ENCODE measurements at regions not wholly inside any gene's neighbourhood (a gene's known extent, or its start where the extent isn't known, plus 50 kb on each side); places are given as distances from the start of the nearest gene placed in this dataset.

DNA sequence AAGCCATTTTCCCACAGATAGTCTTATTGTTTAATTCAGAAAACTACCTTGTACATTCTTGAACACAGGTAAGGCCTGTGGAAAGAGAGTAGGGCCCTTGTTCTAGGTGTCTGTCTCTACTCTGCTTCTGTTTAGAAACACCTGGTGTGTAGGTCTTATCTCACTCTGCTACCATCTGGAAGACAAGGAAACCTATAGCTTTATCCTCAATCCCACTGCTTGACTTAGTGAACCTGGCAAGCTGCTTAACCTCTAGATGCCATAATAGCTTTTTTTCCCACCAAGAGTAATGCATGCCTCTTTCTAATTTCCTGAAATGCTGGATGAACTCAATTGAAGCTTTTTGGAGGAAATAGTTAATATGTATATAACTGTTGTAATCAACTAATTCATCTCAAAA lies 82.6 kb upstream of the RAP2B start:
- Histone ChIP-seq H3K36me3 (no peaks in the 10 kb centered on the region), H3K27me3 (no peaks in the 10 kb centered on the region), H3K4me3 (no peak overlapping the region), H4K20me1 (ENCODE audit: low read depth) (no peaks in the 10 kb centered on the region), H3K4me1 (no peaks in the 10 kb centered on the region), H3K9ac (no peak overlapping the region), H3K79me2 (ENCODE audit: low read depth) (no peaks in the 10 kb centered on the region), H2AFZ (replicated peaks) (no peak overlapping the region), H3K4me2 (no peak overlapping the region), H3K27ac (no peak overlapping the region), H3F3A (ENCODE audit: low read depth) (no peaks in the 10 kb centered on the region), H3K9me3 (ENCODE audit: low read depth) (no peaks in the 10 kb centered on the region)
- Mint-ChIP-seq H3K4me3 (no peak overlapping the region), H3K36me3 (no peaks in the 10 kb centered on the region), H3K9me3 (no peaks in the 10 kb centered on the region), H3K27ac (no peak overlapping the region), H3K4me1 (no peaks in the 10 kb centered on the region), H3K27me3 (ENCODE audit: insufficient read depth, low read depth) (no peaks in the 10 kb centered on the region)
- TF ChIP-seq EZH2phosphoT487 (IDR thresholded peaks at IDR 0.05) = no peak
- TF ChIP-seq EZH2 (IDR thresholded peaks at IDR 0.05) = no peak
- TF ChIP-seq, protein P1, sequence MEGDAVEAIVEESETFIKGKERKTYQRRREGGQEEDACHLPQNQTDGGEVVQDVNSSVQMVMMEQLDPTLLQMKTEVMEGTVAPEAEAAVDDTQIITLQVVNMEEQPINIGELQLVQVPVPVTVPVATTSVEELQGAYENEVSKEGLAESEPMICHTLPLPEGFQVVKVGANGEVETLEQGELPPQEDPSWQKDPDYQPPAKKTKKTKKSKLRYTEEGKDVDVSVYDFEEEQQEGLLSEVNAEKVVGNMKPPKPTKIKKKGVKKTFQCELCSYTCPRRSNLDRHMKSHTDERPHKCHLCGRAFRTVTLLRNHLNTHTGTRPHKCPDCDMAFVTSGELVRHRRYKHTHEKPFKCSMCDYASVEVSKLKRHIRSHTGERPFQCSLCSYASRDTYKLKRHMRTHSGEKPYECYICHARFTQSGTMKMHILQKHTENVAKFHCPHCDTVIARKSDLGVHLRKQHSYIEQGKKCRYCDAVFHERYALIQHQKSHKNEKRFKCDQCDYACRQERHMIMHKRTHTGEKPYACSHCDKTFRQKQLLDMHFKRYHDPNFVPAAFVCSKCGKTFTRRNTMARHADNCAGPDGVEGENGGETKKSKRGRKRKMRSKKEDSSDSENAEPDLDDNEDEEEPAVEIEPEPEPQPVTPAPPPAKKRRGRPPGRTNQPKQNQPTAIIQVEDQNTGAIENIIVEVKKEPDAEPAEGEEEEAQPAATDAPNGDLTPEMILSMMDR (IDR thresholded peaks at IDR 0.05) = no peak
- DNase-seq (ENCODE audit: low spot score) = no peak

DNA sequence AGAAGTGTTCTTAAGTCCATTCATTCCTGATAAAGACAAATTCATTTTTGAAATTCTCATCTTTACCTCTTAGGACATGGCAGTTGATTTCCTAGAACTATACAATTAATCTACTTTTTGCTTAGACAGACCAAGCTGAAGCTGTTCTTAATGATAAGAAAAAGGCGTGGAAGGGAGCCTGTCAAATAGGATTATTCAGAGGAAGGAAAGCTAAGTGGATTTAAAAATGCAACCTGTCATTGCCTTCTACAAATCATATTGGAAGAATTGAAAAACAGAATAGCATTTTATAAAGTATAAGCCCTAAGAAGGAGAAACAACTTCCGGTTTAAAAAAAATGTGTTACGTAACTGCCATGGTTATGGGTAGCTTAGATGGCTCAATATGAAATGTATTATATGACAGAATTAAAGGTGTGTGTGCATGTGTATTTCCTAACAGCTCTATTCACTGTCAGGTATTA lies 81.2 kb upstream of the RAP2B start:
- H3K9me3 Mint-ChIP-seq = no peaks in the 10 kb centered on the region
- H4K20me1 ChIP-seq (ENCODE audit: low read depth) = no peaks in the 10 kb centered on the region
- no peaks in the 10 kb centered on the region for H3K79me2 ChIP-seq (ENCODE audit: low read depth)
- no peaks in the 10 kb centered on the region for H3K27me3 ChIP-seq
- H3K4me3 ChIP-seq = no peak overlapping the region
- no peak overlapping the region for H2AFZ ChIP-seq (replicated peaks)
- TF ChIP-seq EZH2 (IDR thresholded peaks at IDR 0.05) = no peak
- TF ChIP-seq, protein P1 (IDR thresholded peaks at IDR 0.05) = no peak
- no peak for TF ChIP-seq EZH2phosphoT487 (IDR thresholded peaks at IDR 0.05)
- H3K4me3 Mint-ChIP-seq = no peak overlapping the region
- no peaks in the 10 kb centered on the region for H3K36me3 ChIP-seq
- no peaks in the 10 kb centered on the region for H3K36me3 Mint-ChIP-seq
- no peak overlapping the region for H3K4me2 ChIP-seq
- H3K9ac ChIP-seq = no peak overlapping the region
- H3K27me3 Mint-ChIP-seq (ENCODE audit: insufficient read depth, low read depth) = no peaks in the 10 kb centered on the region
- no peaks in the 10 kb centered on the region for H3F3A ChIP-seq (ENCODE audit: low read depth)
- no peak overlapping the region for H3K27ac Mint-ChIP-seq
- no peaks in the 10 kb centered on the region for H3K4me1 Mint-ChIP-seq
- no peak for DNase-seq (ENCODE audit: low spot score)
- H3K27ac ChIP-seq = no peak overlapping the region
- no peaks in the 10 kb centered on the region for H3K4me1 ChIP-seq
- no peaks in the 10 kb centered on the region for H3K9me3 ChIP-seq (ENCODE audit: low read depth)

DNA sequence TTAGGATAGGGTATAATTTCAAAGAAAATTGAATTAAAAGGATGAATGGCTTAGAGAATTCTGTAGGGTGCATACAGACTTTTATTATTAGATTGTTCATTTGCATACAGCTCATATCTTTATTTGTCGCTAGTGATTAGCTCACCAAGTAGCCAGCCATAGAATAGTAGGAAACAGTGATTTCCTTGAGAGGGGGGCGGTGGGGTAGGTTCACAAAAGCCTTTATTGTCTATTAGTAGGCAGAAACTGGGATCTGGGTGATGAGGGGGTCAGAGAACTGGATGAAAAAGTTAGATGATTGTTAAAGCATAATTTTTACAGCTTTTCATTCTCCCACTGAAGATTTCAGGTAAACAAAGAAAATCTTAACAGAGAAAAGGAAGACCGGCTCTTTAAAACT lies 77.6 kb upstream of the RAP2B start:
- H3K4me1 Mint-ChIP-seq = no peaks in the 10 kb centered on the region
- no peak overlapping the region for H3K4me3 Mint-ChIP-seq
- H3K27ac Mint-ChIP-seq = no peak overlapping the region
- no peaks in the 10 kb centered on the region for H3K79me2 ChIP-seq (ENCODE audit: low read depth)
- no peak overlapping the region for H3K27ac ChIP-seq
- DNase-seq (ENCODE audit: low spot score) = no peak
- no peak overlapping the region for H3K9ac ChIP-seq
- no peaks in the 10 kb centered on the region for H3K9me3 Mint-ChIP-seq
- peaks cover 3% of the 10 kb centered on the region for H3K27me3 Mint-ChIP-seq (ENCODE audit: insufficient read depth, low read depth)
- no peaks in the 10 kb centered on the region for H3K9me3 ChIP-seq (ENCODE audit: low read depth)
- no peaks in the 10 kb centered on the region for H3K36me3 Mint-ChIP-seq
- no peaks in the 10 kb centered on the region for H3K36me3 ChIP-seq
- no peaks in the 10 kb centered on the region for H3K4me1 ChIP-seq
- H3K27me3 ChIP-seq = no peaks in the 10 kb centered on the region
- H3K4me2 ChIP-seq = no peak overlapping the region
- TF ChIP-seq, protein P1 (IDR thresholded peaks at IDR 0.05) = no peak
- no peak for TF ChIP-seq EZH2 (IDR thresholded peaks at IDR 0.05)
- no peak for TF ChIP-seq EZH2phosphoT487 (IDR thresholded peaks at IDR 0.05)
- no peak overlapping the region for H2AFZ ChIP-seq (replicated peaks)
- no peaks in the 10 kb centered on the region for H4K20me1 ChIP-seq (ENCODE audit: low read depth)
- no peaks in the 10 kb centered on the region for H3F3A ChIP-seq (ENCODE audit: low read depth)
- H3K4me3 ChIP-seq = no peak overlapping the region
